Prostate gland (tissue), 2 donors: ENCODE measurements at regions not wholly inside any gene's neighbourhood (a gene's known extent, or its start where the extent isn't known, plus 50 kb on each side); places are given as distances from the start of the nearest gene placed in this dataset.

ENCODE experiments used
- DNase-seq: peaks from one replicate; pipeline ENCODE4 v3.0.0-alpha.2; 2019; ENCODE audit warnings: low spot score
- H3K27ac ChIP-seq, 2 donors: fragments of 200-600 bp; sonication (generic); 2 replicates each; pipeline ENCODE4 v1.5.1; 2017 to 2019
- H3K27me3 ChIP-seq: fragments of 200-600 bp; sonication (generic); replicated peaks from 2 replicates; pipeline ENCODE4 v1.5.1; 2019; ENCODE audit not compliant: insufficient read depth
- H3K36me3 ChIP-seq, 2 donors: fragments of 200-600 bp; sonication (generic); 1 replicate in 1 of 2; 2 replicates in 1 of 2; pipeline versions ENCODE4 v1.5.1 to v1.8.1; 2017 to 2019
- H3K4me1 ChIP-seq: fragments of 200-600 bp; sonication (generic); replicated peaks from 2 replicates; pipeline ENCODE4 v1.5.1; 2019
- H3K4me3 ChIP-seq, 2 donors: fragments of 200-600 bp; sonication (generic); 2 replicates each; pipeline ENCODE4 v1.5.1; 2017 to 2019
- H3K9me3 ChIP-seq: fragments of 200-600 bp; sonication (generic); 2 replicates; pipeline ENCODE4 v1.5.1; 2017
- CTCF ChIP-seq, 4 experiments: fragments of 200-600 bp in 2 of 4; fragments of 450-650 bp in 2 of 4; sonication (generic) in 2 of 4; IDR thresholded peaks; 1 replicate in 3 of 4; 2 replicates in 1 of 4; pipeline ENCODE4 v1.5.1; 2016 to 2019; ENCODE audit warnings: antibody characterized with exemption in 4 of 4, mild to moderate bottlenecking in 2 of 4, moderate library complexity in 2 of 4
- POLR2A ChIP-seq: fragments of 450-650 bp; IDR thresholded peaks from one replicate; pipeline ENCODE4 v1.6.1; 2016; ENCODE audit warnings: antibody characterized with exemption, mild to moderate bottlenecking
- POLR2AphosphoS5 ChIP-seq: sonication (generic); formaldehyde crosslinking; IDR thresholded peaks from one replicate; pipeline ENCODE4 v1.6.1; 2017; ENCODE audit warnings: antibody characterized with exemption
- WGBS: methylation state at CpG from one replicate; pipeline ENCODE4 v1.1.5; 2018; 5-methylcytosine and 5-hydroxymethylcytosine counted together
- intact Hi-C: fragments of 100-400 bp; cut with DNase I; formaldehyde crosslinking; loops from one replicate; pipeline ENCODE4 v1.14.2; 2022

GRCh38 chr11:82676483-82677094, 57.1 kb downstream of the FAM181B start:
- Histone ChIP-seq H3K27ac (no peak overlapping the region), H3K27me3 (no peaks in the 10 kb centered on the region), H3K4me3 (no peak overlapping the region), H3K36me3 (no peaks in the 10 kb centered on the region), H3K9me3 (no peaks in the 10 kb centered on the region), H3K4me1 (no peaks in the 10 kb centered on the region)
- intact Hi-C loops, result no loop called here
- DNase-seq, result no peak
- peak in 1 of 4 experiments; percentile 20 for TF ChIP-seq CTCF (IDR thresholded peaks at IDR 0.05)
- TF ChIP-seq POLR2A, result no peak
- 68% methylated on average over 3 of the region's 3 CpGs for WGBS

- Histone ChIP-seq H3K36me3 (no peaks in the 10 kb centered on the region), H3K4me3 (no peak overlapping the region), H3K27ac (no peak overlapping the region), H3K4me1 (no peaks in the 10 kb centered on the region), H3K9me3 (no peaks in the 10 kb centered on the region), H3K27me3 (no peaks in the 10 kb centered on the region)
- TF ChIP-seq CTCF (IDR thresholded peaks at IDR 0.05), result no peak
- TF ChIP-seq POLR2AphosphoS5, result no peak
- no peak for TF ChIP-seq POLR2A
- DNase-seq, result no peak
- intact Hi-C loops, result no loop called here
- 81% methylated on average over 5 of the region's 5 CpGs for WGBS
These were observed 57.8 kb downstream of the FAM181B start for GRCh38 chr11:82675838-82676237.

DNA sequence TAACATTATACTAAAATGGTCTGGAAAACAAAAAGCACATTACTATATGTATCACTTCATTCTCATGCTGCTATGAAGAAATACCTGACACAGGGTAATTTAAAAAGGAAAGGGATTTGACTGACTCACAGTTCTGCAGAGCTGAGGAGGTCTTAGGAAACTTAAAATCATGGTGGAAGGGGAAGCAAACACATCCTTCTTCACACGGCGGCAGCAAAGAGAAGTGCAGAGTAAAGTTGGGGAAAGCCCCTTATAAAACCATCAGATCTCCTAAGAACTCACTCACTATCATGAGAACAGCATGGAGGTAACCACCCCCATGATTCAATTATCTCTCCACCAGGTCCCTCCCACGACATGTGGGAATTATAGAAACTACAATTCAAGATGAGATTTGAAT, 60.0 kb downstream of the FAM181B start:
- TF ChIP-seq POLR2AphosphoS5 (no peak), CTCF (IDR thresholded peaks at IDR 0.05) (no peak), POLR2A (no peak)
- WGBS, result 73% methylated on average over 3 of the region's 3 CpGs

GRCh38 chr11:82671451-82671850, 62.2 kb downstream of the FAM181B start:
- Histone ChIP-seq H3K4me1 (no peaks in the 10 kb centered on the region), H3K4me3 (no peak overlapping the region), H3K36me3 (no peaks in the 10 kb centered on the region), H3K27ac (no peak overlapping the region), H3K9me3 (no peaks in the 10 kb centered on the region), H3K27me3 (no peaks in the 10 kb centered on the region)
- intact Hi-C loops, result no loop called here
- WGBS, result 93% methylated on average over 1 of the region's 1 CpG
- DNase-seq, result no peak
- TF ChIP-seq CTCF (IDR thresholded peaks at IDR 0.05) (no peak), POLR2A (no peak), POLR2AphosphoS5 (no peak)

More for the DNA sequence above, 60.0 kb downstream of the FAM181B start:
- Histone ChIP-seq H3K4me1 (no peaks in the 10 kb centered on the region), H3K4me3 (no peak overlapping the region), H3K9me3 (no peaks in the 10 kb centered on the region), H3K27me3 (no peaks in the 10 kb centered on the region), H3K36me3 (no peaks in the 10 kb centered on the region), H3K27ac (no peak overlapping the region)
- intact Hi-C loops, result no loop called here
- DNase-seq, result no peak

GRCh38 chr11:82663535-82663934, 70.1 kb downstream of the FAM181B start:
- H3K27me3 ChIP-seq, result no peaks in the 10 kb centered on the region
- no peaks in the 10 kb centered on the region for H3K4me1 ChIP-seq
- 23% methylated on average over 1 of the region's 1 CpG for WGBS
- no peak overlapping the region for H3K27ac ChIP-seq
- no peak overlapping the region for H3K4me3 ChIP-seq
- no peaks in the 10 kb centered on the region for H3K36me3 ChIP-seq
- intact Hi-C loops, result no loop called here
- TF ChIP-seq POLR2AphosphoS5 (no peak), POLR2A (no peak), CTCF (IDR thresholded peaks at IDR 0.05) (no peak)
- H3K9me3 ChIP-seq, result no peaks in the 10 kb centered on the region
- no peak for DNase-seq
